Breast epithelium (tissue), 4 donors: ENCODE measurements at regions not wholly inside any gene's neighbourhood (a gene's known extent, or its start where the extent isn't known, plus 50 kb on each side); places are given as distances from the start of the nearest gene placed in this dataset.
"Not testable (repeated sequence)": the region's sequence is repeated elsewhere in the genome, so short reads cannot be mapped to it uniquely, and the experiment has no call there.

Experiments
- DNase-seq, 2 donors: peaks; one replicate each; pipeline ENCODE4 v3.0.0-alpha.2; 2019; ENCODE audit warnings: low spot score in 2 of 2
- H3K27ac ChIP-seq, 2 donors: fragments of 200-600 bp; sonication (generic) in 1 of 2; one replicate each; pipeline ENCODE4 v1.5.1; 2016 to 2019; ENCODE audit warnings: mild to moderate bottlenecking in 1 of 2
- H3K27me3 ChIP-seq, 2 donors: fragments of 200-600 bp; sonication (generic) in 1 of 2; one replicate each; pipeline versions ENCODE4 v1.5.1 to v1.6.0; 2017 to 2019; ENCODE audit warnings: control low read depth in 1 of 2, mild to moderate bottlenecking in 1 of 2
- H3K36me3 ChIP-seq: fragments of 200-600 bp; one replicate; pipeline ENCODE4 v1.5.1; 2019
- H3K4me1 ChIP-seq, 2 donors: fragments of 200-600 bp; sonication (generic); one replicate each; pipeline ENCODE4 v1.5.1; 2016 to 2019; ENCODE audit warnings: control low read depth in 1 of 2
- H3K4me3 ChIP-seq, 3 donors: fragments of 200-600 bp; sonication (generic); 1 replicate in 2 of 3; 2 replicates in 1 of 3; pipeline ENCODE4 v1.5.1; 2016 to 2019; ENCODE audit warnings: mild to moderate bottlenecking in 3 of 3, moderate library complexity in 2 of 3
- H3K9me3 ChIP-seq, 2 donors: fragments of 200-600 bp; sonication (generic) in 1 of 2; one replicate each; pipeline ENCODE4 v1.5.1; 2016 to 2019; ENCODE audit warnings: control low read depth in 1 of 2
- CTCF ChIP-seq, 3 donors: fragments of 450-650 bp; IDR thresholded peaks; one replicate each; pipeline ENCODE4 v1.5.1; 2016 to 2017; ENCODE audit warnings: antibody characterized with exemption in 3 of 3, mild to moderate bottlenecking in 3 of 3, moderate library complexity in 3 of 3
- POLR2A ChIP-seq: fragments of 450-650 bp; IDR thresholded peaks from one replicate; pipeline ENCODE4 v1.6.1; 2016; ENCODE audit warnings: antibody characterized with exemption, mild to moderate bottlenecking, moderate library complexity
- POLR2AphosphoS5 ChIP-seq, 3 donors: sonication (generic); formaldehyde crosslinking; IDR thresholded peaks; one replicate each; pipeline ENCODE4 v1.6.1; 2017; ENCODE audit warnings: antibody characterized with exemption in 3 of 3
- intact Hi-C: fragments of 100-400 bp; cut with DNase I; formaldehyde crosslinking; loops from one replicate; pipeline ENCODE4 v1.15.1; 2023; ENCODE audit warnings: low total_unique reads

- Histone ChIP-seq H3K36me3 (no peaks in the 10 kb centered on the region), H3K4me1 (no peaks in the 10 kb centered on the region), H3K27me3 (no peaks in the 10 kb centered on the region), H3K4me3 (no peak overlapping the region), H3K9me3 (no peaks in the 10 kb centered on the region), H3K27ac (no peak overlapping the region)
- TF ChIP-seq POLR2AphosphoS5 (IDR thresholded peaks at IDR 0.05) (no peak), POLR2A (no peak), CTCF (IDR thresholded peaks at IDR 0.05) (no peak)
- intact Hi-C loops, result no loop called here
- no peak for DNase-seq
These were observed 761.5 kb downstream of the RAPGEF2 start for GRCh38 chr4:159864337-159864736.

- Histone ChIP-seq H3K9me3 (no peaks in the 10 kb centered on the region), H3K27ac (no peak overlapping the region), H3K36me3 (no peaks in the 10 kb centered on the region), H3K4me3 (no peak overlapping the region), H3K4me1 (no peaks in the 10 kb centered on the region), H3K27me3 (no peaks in the 10 kb centered on the region)
- intact Hi-C loops, result no loop called here
- TF ChIP-seq CTCF (IDR thresholded peaks at IDR 0.05), result no peak
- no peak for TF ChIP-seq POLR2AphosphoS5 (IDR thresholded peaks at IDR 0.05)
- no peak for TF ChIP-seq POLR2A
- no peak for DNase-seq
These were observed 764.8 kb downstream of the RAPGEF2 start for GRCh38 chr4:159867673-159868072.

GRCh38 chr4:159868936-159869335 lies 766.1 kb downstream of the RAPGEF2 start:
- H3K4me1 ChIP-seq, DNase-seq, H3K4me3 ChIP-seq, H3K27ac ChIP-seq, H3K9me3 ChIP-seq, H3K36me3 ChIP-seq, H3K27me3 ChIP-seq, intact Hi-C loops: not testable (repeated sequence)

- Histone ChIP-seq H3K27me3 (no peaks in the 10 kb centered on the region), H3K36me3 (no peaks in the 10 kb centered on the region), H3K4me1 (no peaks in the 10 kb centered on the region), H3K9me3 (peaks cover 0 to 6% of the 10 kb centered on the region in 2 donors), H3K27ac (no peak overlapping the region), H3K4me3 (no peak overlapping the region)
- intact Hi-C loops, result no loop called here
- TF ChIP-seq POLR2A (no peak), CTCF (IDR thresholded peaks at IDR 0.05) (no peak)
- no peak for DNase-seq
These were observed 768.3 kb downstream of the RAPGEF2 start for GRCh38 chr4:159871141-159871540.

GRCh38 chr4:159881158-159881557 lies 778.3 kb downstream of the RAPGEF2 start:
- Histone ChIP-seq H3K36me3 (no peaks in the 10 kb centered on the region), H3K4me1 (no peaks in the 10 kb centered on the region), H3K4me3 (no peak overlapping the region), H3K27ac (no peak overlapping the region), H3K9me3 (no peaks in the 10 kb centered on the region), H3K27me3 (no peaks in the 10 kb centered on the region)
- intact Hi-C loops, result no loop called here
- DNase-seq, result no peak
- TF ChIP-seq POLR2A (no peak), CTCF (IDR thresholded peaks at IDR 0.05) (no peak), POLR2AphosphoS5 (IDR thresholded peaks at IDR 0.05) (no peak)

GRCh38 chr4:159884989-159885388 lies 782.1 kb downstream of the RAPGEF2 start:
- H3K9me3 ChIP-seq, result no peaks in the 10 kb centered on the region
- no peaks in the 10 kb centered on the region for H3K4me1 ChIP-seq
- intact Hi-C loops, result no loop called here
- H3K4me3 ChIP-seq, result no peak overlapping the region
- DNase-seq, result no peak
- TF ChIP-seq POLR2AphosphoS5 (IDR thresholded peaks at IDR 0.05) (no peak), POLR2A (no peak), CTCF (IDR thresholded peaks at IDR 0.05) (no peak)
- no peak overlapping the region for H3K27ac ChIP-seq
- no peaks in the 10 kb centered on the region for H3K36me3 ChIP-seq
- H3K27me3 ChIP-seq, result no peaks in the 10 kb centered on the region
